BJ (cell line): ENCODE measurements at regions not wholly inside any gene's neighbourhood (a gene's known extent, or its start where the extent isn't known, plus 50 kb on each side); places are given as distances from the start of the nearest gene placed in this dataset.

Source experiments
- CTCF ChIA-PET: fragments of 350-600 bp; formaldehyde crosslinking; extraction: SDS; loops from one replicate; lab custom pipeline; 2021; ENCODE audit warnings: antibody characterized with exemption, inconsistent platforms; lab: Yijun Ruan, JAX
- POLR2A ChIA-PET: fragments of 300-600 bp; sonication (Branson Sonifier 250); formaldehyde crosslinking; extraction: SDS; loops from one replicate; lab custom pipeline; 2021; ENCODE audit warnings: antibody characterized with exemption; lab: Charles Lee
- DNase-seq: peaks from one replicate; pipeline ENCODE4 v3.0.0-alpha.2; 2011; ENCODE audit warnings: low read depth
- H3K27me3 ChIP-seq: 2 replicates; pipeline ENCODE4 v1.6.0; 2011; ENCODE audit warnings: low read length; ENCODE audit not compliant: control insufficient read depth, insufficient read depth
- H3K36me3 ChIP-seq: 2 replicates; pipeline ENCODE4 v1.5.1; 2011; ENCODE audit warnings: low read length; ENCODE audit not compliant: control insufficient read depth, insufficient read depth
- H3K4me3 ChIP-seq: 2 replicates; pipeline ENCODE4 v1.5.1; 2011; ENCODE audit warnings: low read depth, mild to moderate bottlenecking, control low read depth, low read length
- CTCF ChIP-seq: IDR thresholded peaks from 2 replicates; pipeline ENCODE4 v1.5.1; 2011; ENCODE audit warnings: low read depth, mild to moderate bottlenecking, control low read depth, inconsistent platforms, low read length, moderate library complexity; ENCODE audit not compliant: insufficient read depth

GRCh38 chr5:63535840-63536602 is 426.2 kb downstream of the HTR1A start:
- DNase-seq: no peak
- Histone ChIP-seq H3K27me3 (no peaks in the 10 kb centered on the region), H3K4me3 (no peak overlapping the region), H3K36me3 (no peaks in the 10 kb centered on the region)
- ChIA-PET POLR2A (no interaction called here), CTCF (no interaction called here)
- TF ChIP-seq CTCF: no peak

- Histone ChIP-seq H3K27me3 (no peaks in the 10 kb centered on the region), H3K4me3 (no peak overlapping the region), H3K36me3 (no peaks in the 10 kb centered on the region)
- TF ChIP-seq CTCF: no peak
- ChIA-PET POLR2A (no interaction called here), CTCF (no interaction called here)
- DNase-seq: no peak
These were observed 438.0 kb downstream of the HTR1A start for GRCh38 chr5:63524281-63524680.

GRCh38 chr5:63516006-63516405 is 446.2 kb downstream of the HTR1A start:
- CTCF ChIA-PET: no interaction called here
- POLR2A ChIA-PET: no interaction called here
- Histone ChIP-seq H3K27me3 (no peaks in the 10 kb centered on the region), H3K36me3 (no peaks in the 10 kb centered on the region), H3K4me3 (no peak overlapping the region)
- no peak for TF ChIP-seq CTCF
- DNase-seq: no peak

- no peak for DNase-seq
- no peaks in the 10 kb centered on the region for H3K36me3 ChIP-seq
- no peaks in the 10 kb centered on the region for H3K27me3 ChIP-seq
- ChIA-PET CTCF (no interaction called here), POLR2A (no interaction called here)
- H3K4me3 ChIP-seq: no peak overlapping the region
- TF ChIP-seq CTCF: no peak
These were observed 462.0 kb downstream of the HTR1A start for GRCh38 chr5:63500242-63500641.

- Histone ChIP-seq H3K27me3 (no peaks in the 10 kb centered on the region), H3K4me3 (no peak overlapping the region), H3K36me3 (no peaks in the 10 kb centered on the region)
- POLR2A ChIA-PET: no interaction called here
- no peak for TF ChIP-seq CTCF
- no peak for DNase-seq
- CTCF ChIA-PET: no interaction called here
These were observed 467.0 kb downstream of the HTR1A start for GRCh38 chr5:63495225-63495624.
